HG02678 (cell line): ENCODE measurements at regions not wholly inside any gene's neighbourhood (a gene's known extent, or its start where the extent isn't known, plus 50 kb on each side); places are given as distances from the start of the nearest gene placed in this dataset.
"Not testable (repeated sequence)": the region's sequence is repeated elsewhere in the genome, so short reads cannot be mapped to it uniquely, and the experiment has no call there.

Experiments used
- ATAC-seq: cut with Tn5 transposase; IDR thresholded peaks from one replicate; pipeline ENCODE4 v1.9.1; 2021; ENCODE audit warnings: mild to moderate bottlenecking, moderate library complexity; ENCODE audit not compliant: unreplicated experiment

DNA sequence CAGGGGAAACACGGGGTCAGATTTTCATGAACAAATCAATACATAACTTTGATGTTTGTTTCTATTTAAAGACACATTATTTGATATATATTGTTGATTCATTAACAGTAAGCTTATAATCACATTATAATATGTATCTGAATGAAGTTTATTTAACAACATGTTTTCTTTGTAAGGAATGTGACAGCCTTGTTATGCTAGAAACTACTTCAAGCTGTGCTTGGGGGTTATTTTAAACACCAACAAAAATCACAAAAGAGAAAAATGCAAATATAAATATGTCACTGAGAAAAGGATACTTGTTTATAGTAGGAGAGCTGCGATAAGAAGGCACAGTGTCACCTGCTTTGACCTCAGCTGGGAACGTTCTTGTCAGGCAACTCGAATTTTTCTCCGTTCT, 354.6 kb upstream of the AGA start:
- no peak for ATAC-seq

DNA sequence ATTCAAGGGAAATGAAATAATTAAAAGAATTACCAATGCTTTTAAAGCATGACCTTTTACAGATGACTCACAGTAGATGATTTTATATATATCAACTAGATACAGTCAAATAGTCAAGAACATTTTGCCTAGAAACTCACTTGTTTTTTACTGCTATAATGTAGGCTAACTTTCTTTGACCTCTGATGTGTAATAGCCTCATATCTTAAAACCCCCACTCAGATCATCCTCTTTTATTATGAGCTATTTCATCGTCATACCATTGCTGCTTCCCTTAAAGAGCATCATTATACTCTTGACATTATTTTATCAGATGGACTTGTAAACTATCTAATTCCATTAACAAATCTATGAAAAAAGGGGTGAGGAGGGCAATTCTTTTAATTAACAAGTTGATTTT, 355.9 kb upstream of the AGA start:
- ATAC-seq: no peak

- ATAC-seq: no peak
These were observed 359.9 kb upstream of the AGA start for GRCh38 chr4:177802162-177802561.

DNA sequence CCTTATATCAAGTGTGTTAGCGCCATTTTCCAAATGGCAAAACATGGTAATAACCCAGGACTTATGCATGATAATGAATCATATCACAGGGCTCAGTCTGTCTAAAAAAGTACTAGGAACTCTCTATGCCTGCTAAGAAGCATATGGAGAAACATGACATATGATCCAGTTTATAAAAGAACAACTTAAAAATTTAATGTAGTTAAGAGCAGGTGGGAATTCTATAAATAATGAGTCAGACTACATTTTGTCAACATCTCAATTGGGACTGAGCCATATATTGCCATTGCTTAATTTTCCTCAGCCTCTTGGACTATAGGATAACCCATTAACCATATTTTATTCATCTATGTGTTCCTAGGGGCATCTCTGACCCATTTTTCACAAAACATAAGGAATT, 360.4 kb upstream of the AGA start:
- ATAC-seq: no peak

DNA sequence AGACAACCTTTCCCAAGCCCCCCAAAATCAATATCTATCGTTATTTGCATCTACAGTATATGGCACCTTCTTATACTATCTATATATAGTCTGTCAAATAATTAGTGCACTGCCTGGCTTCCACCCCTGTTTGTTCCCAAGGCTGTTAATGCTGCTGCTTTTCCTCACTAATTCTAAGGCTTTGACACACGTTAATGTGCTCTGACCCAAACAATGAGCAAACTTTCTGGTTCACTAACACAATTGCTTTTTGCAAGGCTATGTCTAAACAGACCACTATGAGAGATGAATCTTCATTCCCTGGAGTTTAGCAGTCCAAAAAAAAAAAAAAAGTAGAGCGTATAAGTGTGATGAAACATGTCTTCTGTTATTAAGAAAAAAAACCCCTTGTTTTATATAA, 360.9 kb upstream of the AGA start:
- no peak for ATAC-seq

- no peak for ATAC-seq
These were observed 367.6 kb upstream of the AGA start for GRCh38 chr4:177809791-177810190.

GRCh38 chr4:177810220-177810619, 368.0 kb upstream of the AGA start:
- ATAC-seq: no peak

GRCh38 chr4:177818392-177818791, 376.2 kb upstream of the AGA start:
- ATAC-seq: not testable (repeated sequence)

GRCh38 chr4:177826973-177827372, 384.7 kb upstream of the AGA start:
- ATAC-seq: no peak

DNA sequence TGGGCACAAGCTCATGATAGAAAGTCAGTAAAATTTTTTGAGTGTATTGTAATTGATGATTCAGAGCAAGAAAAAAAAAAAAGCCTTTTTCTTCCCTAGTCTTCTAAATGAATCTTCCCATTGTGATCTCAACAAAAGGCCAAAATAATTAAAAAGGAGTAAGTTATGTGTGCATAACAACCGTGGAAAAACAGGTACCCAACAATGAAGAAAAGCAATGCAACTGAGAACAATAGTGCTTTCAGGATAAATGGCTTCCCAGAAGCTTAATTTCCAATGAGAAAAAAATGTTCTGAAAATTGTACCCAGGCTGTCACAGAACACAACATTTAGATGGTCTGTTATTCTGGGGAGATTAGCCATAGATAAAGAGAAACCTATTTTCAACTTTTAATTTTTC, 399.0 kb upstream of the AGA start:
- ATAC-seq: no peak

DNA sequence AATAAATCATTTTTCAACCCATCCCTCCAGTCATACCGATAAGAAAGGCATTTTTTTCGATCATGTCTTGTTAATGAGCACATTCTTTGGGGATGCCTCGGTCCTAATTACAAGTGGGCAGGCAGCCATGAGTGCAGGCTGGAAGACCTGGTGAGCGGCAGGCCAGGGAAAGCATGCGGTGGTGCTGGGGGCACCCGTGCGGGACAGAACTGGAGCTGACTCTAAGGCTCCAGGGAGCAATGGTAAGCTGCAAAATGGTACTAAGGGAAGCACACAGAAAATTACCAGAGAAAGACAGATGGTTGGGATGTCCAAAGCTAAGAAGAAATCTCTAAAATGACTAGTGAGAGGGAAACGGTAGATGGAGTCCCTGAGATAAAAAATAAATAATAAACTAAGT, 411.0 kb upstream of the AGA start:
- ATAC-seq: no peak

DNA sequence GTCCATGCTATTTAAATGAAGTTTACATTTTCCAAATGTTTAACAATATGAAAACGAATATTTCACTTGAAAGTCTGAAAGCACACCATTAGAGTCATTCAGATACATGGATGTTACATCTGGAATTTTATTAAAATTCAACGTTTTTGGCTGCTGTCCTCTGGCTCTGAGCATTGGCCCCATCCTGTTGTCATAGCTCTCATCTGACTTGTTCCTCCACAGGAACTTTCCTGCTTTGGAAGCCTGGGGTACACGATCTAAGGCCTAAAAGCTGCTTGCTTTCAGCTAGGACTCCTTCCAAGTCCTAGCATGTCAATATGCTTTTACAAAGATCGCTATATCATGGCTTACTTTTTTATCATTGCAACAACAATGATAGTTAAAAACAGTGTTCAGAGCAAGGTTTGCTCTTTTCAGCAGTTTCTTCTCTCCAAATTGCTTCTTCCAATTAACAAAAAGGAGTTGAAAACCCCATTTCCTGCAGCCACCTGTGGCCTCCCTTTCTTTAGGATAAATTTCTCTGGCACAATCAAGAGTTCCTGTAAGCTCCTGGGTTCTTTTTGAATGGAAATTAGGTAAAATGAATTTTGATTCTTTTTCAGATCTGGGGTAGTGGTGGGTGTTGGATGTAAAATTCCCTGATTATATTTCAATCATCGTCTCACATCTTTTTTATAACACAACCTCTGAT, 413.4 kb upstream of the AGA start:
- no peak for ATAC-seq

GRCh38 chr4:177860171-177860570, 417.9 kb upstream of the AGA start:
- ATAC-seq: no peak

GRCh38 chr4:177861551-177862094, 419.4 kb upstream of the AGA start:
- no peak for ATAC-seq

GRCh38 chr4:177862541-177863176, 420.4 kb upstream of the AGA start:
- ATAC-seq: no peak

DNA sequence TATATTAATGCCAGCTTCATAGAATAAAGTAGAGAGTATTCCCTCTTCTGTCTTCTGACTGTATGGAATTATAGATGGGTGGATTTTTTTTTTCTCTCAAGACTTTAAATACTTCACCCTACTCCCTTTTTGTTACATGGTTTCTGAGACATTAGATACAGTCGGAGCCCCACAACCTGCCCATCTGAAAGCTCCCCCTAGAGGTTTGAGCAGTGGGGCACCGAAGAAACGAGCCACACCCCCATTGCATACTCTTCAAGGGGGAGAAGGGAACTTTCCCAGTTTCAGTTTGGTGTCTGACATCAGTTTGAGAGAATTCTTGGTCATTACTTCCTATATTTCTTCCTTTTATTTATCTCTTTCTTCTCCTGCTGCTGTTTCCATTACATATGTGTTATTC, 437.6 kb upstream of the AGA start:
- ATAC-seq: no peak

- no peak for ATAC-seq
These were observed 452.9 kb upstream of the AGA start for GRCh38 chr4:177895136-177895535.

GRCh38 chr4:177901786-177902185, 459.5 kb upstream of the AGA start:
- no peak for ATAC-seq

DNA sequence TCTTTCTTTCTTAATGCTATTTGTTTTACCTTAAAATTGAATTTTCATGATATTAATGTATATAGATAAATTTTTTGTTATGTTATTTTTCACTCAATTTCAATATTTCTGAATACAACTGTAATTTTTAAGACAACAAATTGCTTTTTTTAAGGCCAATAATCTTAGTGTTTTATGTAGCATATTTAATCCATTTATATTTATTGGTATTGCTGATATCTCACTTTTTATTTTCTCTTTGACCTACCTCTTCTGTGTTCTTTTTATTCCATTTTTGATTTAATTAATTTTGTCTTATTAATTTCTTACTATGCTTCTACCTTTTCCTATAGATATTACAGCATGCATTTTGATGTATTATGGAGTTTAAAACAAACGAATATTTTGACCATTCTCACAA, 460.1 kb upstream of the AGA start:
- no peak for ATAC-seq

DNA sequence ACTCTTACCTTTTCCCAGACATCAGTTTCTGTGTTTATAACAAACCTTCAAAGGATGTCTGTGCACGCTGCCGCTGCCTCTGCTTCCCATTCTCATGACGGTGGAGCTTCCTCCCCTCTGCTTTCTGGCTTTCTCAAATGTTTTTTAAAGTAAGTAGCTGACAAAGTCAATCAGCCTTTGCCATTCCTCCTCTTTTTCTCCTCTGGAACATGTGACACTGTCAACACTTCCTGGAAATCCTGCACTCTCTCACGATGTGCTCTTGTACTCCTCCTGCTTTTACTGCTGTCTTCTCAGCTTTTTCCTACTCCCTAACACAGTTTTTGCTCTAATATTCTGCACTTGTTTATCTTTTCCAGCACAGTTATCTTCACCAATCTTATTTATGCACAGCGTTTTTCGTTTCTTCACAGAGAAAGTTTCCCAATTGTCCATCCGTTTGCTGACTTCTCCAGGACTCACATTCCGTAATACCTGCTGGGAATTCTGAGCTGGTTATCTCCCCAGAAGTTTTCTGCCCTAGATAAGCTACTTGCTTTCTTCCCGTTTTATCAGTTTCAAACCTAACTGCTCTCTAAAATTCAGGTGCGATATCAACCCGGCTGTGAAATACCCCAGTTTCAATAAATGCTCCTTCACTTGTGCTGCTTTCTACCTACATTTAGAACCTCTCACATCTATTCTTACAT, 465.6 kb upstream of the AGA start:
- no peak for ATAC-seq

GRCh38 chr4:177921715-177922114, 479.5 kb upstream of the AGA start:
- ATAC-seq: no peak

DNA sequence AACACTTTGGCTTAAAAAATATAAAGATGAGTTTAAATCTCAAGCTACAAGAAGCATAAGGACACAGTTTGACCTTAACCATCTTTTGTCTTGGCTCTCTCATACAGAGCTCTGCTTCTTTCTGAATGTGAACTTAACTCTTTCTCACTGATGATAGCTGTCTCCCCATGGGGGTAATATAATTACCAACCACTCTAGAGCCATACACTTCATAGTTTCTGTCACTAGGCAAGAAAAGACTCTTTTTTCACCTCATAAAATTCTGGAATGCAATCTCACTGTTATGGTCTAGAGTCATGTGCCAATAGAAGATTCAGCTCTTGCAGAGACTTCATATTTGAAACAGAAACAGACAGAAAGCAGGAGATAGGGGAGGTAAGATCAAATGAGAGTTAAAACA, 481.7 kb upstream of the AGA start:
- ATAC-seq: no peak
